T-helper 9 cell (primary cell): ENCODE measurements at regions not wholly inside any gene's neighbourhood (a gene's known extent, or its start where the extent isn't known, plus 50 kb on each side); places are given as distances from the start of the nearest gene placed in this dataset.

Experiments
- DNase-seq: peaks from one replicate; pipeline ENCODE4 v3.0.0-alpha.2; 2020

GRCh38 chr4:138964716-138965426 is 50.7 kb upstream of the NOCT start:
- DNase-seq = no peak

GRCh38 chr4:138963412-138963811 is 52.2 kb upstream of the NOCT start:
- DNase-seq = no peak

GRCh38 chr4:138961664-138962063 is 53.9 kb upstream of the NOCT start:
- DNase-seq = no peak

- DNase-seq = no peak
Observed at GRCh38 chr4:138961129-138961528, 54.5 kb upstream of the NOCT start.

GRCh38 chr4:138960175-138960710 is 55.3 kb upstream of the NOCT start:
- no peak for DNase-seq

- no peak for DNase-seq
Observed at GRCh38 chr4:138959097-138959815, 56.3 kb upstream of the NOCT start.

- no peak for DNase-seq
Observed at GRCh38 chr4:138958519-138958918, 57.1 kb upstream of the NOCT start.

GRCh38 chr4:138957302-138957701 is 58.3 kb upstream of the NOCT start:
- no peak for DNase-seq

- no peak for DNase-seq
Observed at GRCh38 chr4:138954428-138954827, 61.2 kb upstream of the NOCT start.

GRCh38 chr4:138953961-138954371 is 61.6 kb upstream of the NOCT start:
- DNase-seq = no peak

- DNase-seq = no peak
Observed at GRCh38 chr4:138952411-138952810, 63.2 kb upstream of the NOCT start.

- DNase-seq = no peak
Observed at GRCh38 chr4:138951764-138952163, 63.8 kb upstream of the NOCT start.

- DNase-seq = no peak
Observed at GRCh38 chr4:138949866-138950265, 65.7 kb upstream of the NOCT start.

- no peak for DNase-seq
Observed at GRCh38 chr4:138948918-138949317, 66.7 kb upstream of the NOCT start.

- DNase-seq = no peak
Observed at GRCh38 chr4:138946306-138946705, 69.3 kb upstream of the NOCT start.

- DNase-seq = no peak
Observed at GRCh38 chr4:138945840-138946239, 69.7 kb upstream of the NOCT start.

GRCh38 chr4:138945401-138945800 is 70.2 kb upstream of the NOCT start:
- no peak for DNase-seq

GRCh38 chr4:138943893-138944292 is 71.7 kb upstream of the NOCT start:
- no peak for DNase-seq

GRCh38 chr4:138941037-138941436 is 74.5 kb upstream of the NOCT start:
- no peak for DNase-seq

GRCh38 chr4:138939960-138940359 is 75.6 kb upstream of the NOCT start:
- DNase-seq = no peak

GRCh38 chr4:138938366-138938690 is 77.3 kb upstream of the NOCT start:
- no peak for DNase-seq

GRCh38 chr4:138935135-138935807 is 80.3 kb upstream of the NOCT start:
- DNase-seq = no peak

GRCh38 chr4:138927072-138927471 is 88.5 kb upstream of the NOCT start:
- no peak for DNase-seq

- no peak for DNase-seq
Observed at GRCh38 chr4:138925495-138925894, 90.1 kb upstream of the NOCT start.
